GM19239 (cell line): ENCODE measurements at regions not wholly inside any gene's neighbourhood (a gene's known extent, or its start where the extent isn't known, plus 50 kb on each side); places are given as distances from the start of the nearest gene placed in this dataset.
"Not testable (repeated sequence)": the region's sequence is repeated elsewhere in the genome, so short reads cannot be mapped to it uniquely, and the experiment has no call there.

ENCODE experiments used
- DNase-seq: peaks from one replicate; pipeline ENCODE4 v3.0.0; 2011; ENCODE audit warnings: low spot score; ENCODE audit not compliant: insufficient read length
- FAIRE-seq: peaks from 2 replicates; lab custom pipeline; 2011; peaks lifted over from hg19 to GRCh38; lab: Jason Lieb, UNC

DNA sequence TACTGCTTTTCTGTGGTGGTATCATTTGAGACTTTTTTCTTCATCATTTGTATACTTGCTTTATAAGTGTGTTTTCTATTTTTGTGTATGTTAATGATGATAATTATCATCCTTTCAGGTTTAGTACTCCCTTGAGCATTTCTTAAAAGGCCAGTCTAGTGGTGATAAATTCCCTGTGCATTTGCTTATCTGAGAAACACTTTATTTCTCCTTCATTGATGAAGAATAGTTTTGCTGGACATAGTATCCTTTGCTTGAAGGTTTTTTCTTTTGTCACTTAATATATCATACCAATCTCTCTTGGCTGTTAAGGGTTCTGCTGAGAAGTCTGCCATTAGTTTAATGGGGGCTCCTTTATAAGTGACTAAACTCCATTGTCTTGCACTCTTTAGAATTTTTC lies 123.2 kb upstream of the IRAK1BP1 start:
- DNase-seq: no peak
- no peak for FAIRE-seq

DNA sequence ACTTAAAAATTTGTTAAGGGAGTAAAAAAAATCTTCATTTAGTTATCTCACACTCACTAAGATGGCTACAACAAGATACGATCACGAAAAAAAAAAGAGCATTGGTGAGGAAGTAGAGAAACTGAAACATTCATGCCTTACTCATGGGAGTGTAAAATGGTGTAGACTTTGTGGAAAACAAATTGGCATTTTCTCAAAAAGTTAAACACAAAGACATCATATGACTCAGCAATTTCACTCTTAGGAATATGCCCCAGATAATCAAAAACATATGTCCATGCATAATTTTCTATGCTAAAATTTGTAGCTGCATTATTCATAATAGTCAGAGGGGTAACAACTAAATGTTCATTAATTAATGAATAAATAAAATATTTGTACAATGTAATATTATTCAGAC lies 120.9 kb upstream of the IRAK1BP1 start:
- DNase-seq (no peak), FAIRE-seq (no peak)

DNA sequence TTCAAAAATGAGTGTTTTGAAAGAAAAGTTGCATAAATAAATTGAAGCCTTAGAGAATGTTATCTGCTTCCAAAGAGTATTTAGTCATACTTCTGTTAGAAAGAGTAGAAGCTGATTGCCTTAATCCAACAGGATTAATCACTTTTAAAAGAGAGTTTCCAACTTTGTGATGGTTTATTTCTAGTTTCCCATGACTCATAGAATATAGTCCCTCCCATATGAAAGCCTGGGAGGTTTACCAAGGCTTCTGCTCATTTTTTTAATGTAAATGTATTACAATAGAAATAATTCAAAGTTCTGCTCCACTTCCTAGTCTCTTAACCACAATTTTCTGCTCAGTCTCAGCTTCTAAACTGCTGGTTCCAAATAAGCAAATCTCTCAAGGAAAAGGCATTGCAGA lies 118.0 kb upstream of the IRAK1BP1 start:
- no peak for FAIRE-seq
- no peak for DNase-seq

DNA sequence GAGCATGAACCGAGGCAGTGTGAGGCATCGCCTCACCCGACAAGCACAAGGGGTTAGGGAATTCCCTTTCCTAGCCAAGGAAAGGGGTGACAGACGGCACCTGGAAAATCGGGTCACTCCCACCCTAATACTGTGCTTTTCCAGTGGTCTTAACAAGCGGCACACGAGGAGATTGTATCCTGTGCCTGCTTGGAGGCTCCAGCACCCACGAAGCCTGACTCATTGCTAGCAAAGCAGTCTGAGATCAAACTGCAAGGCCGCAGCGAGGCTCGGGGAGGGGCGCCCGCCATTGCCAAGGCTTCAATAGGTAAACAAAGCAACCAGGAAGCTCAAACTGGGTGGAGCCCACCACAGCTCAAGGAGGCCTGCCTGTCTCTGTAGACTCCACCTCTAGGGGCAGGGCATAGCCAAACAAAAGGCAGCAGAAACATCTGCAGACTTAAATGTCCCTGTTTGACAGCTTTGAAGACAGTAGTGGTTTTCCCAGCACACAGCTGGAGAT lies 109.0 kb upstream of the IRAK1BP1 start:
- DNase-seq, FAIRE-seq: not testable (repeated sequence)

DNA sequence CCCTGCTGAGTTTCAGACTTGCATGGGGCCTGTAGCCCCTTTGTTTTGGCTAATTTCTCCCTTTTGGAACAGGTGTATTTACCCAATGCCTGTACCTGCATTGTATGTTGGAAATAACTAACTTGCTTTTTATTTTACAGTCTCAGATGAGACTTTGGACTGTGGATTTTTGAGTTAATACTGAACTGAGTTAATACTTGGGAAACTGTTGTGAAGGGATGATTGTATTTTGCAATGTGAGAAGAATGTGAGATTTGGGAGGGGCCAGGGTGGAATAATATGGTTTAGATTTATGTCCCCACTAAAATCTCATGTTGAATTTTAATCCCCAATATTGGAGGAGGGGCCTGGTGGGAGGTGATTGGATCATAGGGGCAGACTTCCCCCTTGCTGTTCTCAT lies 99.1 kb upstream of the IRAK1BP1 start:
- FAIRE-seq (no peak), DNase-seq (no peak)

DNA sequence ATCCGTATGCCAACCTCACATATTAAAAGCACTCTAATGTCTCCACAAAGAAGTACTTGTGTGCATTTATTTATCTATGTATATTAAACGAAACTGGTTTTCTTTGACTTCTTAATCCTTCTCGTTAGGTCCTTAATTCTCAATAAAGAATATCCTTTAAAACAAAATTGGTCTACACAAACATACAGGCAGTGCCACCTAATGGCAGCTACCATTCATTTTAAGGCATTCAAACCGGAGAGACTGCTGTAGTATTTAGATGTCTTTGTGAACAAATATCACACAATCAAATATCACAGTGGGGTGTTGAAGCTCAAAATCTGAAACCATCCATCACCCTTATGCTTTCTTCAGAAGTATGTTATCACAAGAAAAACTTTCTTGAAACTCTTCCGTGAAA lies 96.6 kb upstream of the IRAK1BP1 start:
- FAIRE-seq (no peak), DNase-seq (no peak)

DNA sequence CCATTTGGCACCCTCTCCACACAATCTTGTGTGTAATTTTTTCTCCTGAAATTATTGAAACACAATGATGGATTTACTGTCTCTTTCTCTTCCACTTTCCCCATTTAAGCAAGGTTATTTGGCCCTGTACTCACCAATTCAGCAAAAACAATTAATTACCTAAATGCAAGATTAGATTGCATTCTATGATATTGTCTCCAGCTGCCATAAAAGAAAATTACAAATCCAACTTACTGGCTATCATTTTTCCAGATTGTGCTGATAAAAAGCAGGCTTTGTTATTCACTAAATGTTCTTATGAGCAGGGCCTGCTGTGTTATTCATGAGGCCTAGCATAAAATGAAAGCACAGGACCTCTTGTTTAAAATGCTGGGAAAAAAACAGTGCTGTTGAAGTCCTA lies 95.8 kb upstream of the IRAK1BP1 start:
- FAIRE-seq (no peak), DNase-seq (no peak)

DNA sequence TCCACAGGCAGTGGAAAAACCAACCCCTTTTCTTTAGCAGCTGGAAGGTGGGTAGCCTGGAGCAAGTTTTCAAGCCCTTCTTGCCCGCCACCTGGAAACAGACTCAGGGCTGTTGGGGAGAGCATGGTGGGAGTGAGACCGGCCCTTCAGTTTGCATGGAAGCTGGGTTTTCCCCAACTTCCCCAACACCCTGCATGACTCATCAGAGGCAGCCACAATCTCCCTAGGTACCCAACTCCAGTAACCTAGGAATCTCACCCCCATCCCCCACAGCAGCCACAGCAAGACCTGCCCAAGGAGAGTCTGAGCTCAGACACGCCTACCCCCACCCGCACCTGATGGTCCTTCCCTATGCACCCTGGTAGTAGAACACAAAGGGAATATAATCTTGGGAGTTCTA lies 86.3 kb upstream of the IRAK1BP1 start:
- DNase-seq (no peak), FAIRE-seq (no peak)

DNA sequence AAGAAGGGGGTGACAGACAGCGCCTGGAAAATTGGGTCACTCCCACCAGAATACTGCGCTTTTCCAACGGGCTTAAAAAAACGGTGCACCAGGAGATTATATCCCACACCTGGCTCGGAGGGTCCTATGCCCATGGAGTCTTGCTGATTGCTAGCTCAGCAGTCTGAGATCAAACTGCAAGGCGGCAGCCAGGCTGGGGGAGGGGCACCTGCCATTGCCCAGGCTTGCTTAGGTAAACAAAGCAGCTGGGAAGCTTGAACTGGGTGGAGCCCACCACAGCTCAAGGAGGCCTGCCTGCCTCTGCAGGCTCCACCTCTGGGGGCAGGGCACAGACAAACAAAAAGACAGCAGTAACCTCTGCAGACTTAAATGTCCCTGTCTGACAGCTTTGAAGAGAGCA lies 84.0 kb upstream of the IRAK1BP1 start:
- not testable (repeated sequence) for FAIRE-seq, DNase-seq

DNA sequence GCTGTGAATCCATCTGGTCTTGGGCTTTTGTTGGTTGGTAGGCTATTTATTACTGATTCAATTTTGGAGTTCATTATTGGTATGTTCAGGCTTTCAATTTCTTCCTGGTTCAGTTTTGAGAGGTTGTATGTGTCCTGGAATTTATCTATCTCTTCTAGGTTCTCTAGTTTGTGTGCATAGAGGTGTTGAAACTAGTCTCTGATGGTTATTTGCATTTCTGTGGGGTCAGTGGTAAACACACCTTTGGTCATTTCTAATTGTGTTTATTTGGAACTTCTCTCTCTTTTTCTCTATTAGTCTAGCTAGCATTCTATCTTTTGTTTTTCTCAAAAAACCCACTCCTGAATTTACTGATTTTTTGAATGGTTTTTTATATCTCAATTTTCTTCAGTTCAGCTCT lies 70.1 kb upstream of the IRAK1BP1 start:
- FAIRE-seq (no peak), DNase-seq (no peak)

DNA sequence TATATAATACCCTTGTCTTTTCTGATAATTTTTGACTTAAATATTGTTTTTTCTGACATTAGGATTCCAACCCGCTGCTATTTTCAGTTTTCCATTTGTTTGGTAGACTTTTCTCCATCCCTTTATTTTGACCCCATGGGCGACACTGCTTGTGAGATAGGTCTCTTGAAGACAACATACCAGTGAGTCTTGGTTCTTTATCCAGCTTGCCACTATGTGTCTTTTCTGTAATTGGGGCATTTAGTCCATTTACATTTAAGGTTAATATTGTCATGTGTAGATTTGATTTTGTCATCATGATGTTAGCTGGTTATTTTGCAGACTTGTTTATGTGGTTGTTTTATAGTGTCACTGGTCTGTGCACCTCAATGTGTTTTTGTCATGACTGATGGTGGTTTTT lies 67.7 kb upstream of the IRAK1BP1 start:
- DNase-seq (no peak), FAIRE-seq (no peak)

DNA sequence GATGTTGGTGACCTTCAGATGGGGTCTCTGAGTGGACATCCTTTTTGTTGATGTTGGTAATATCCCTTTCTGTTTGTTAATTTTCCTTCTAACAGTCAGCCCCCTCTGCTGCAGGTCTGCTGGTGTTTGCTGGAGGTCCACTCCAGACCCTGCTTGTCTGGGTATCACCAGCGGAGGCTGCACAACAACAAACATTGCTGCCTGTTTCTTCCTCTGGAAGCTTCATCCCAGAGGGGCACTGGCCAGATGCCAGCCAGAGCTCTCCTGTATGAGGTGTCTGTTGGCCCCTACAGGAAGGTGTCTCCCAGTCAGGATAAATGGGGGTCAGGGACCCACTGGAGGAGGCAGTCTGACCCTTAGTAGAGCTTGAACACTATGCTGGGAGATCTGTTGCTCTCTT lies 60.6 kb upstream of the IRAK1BP1 start:
- not testable (repeated sequence) for DNase-seq, FAIRE-seq

DNA sequence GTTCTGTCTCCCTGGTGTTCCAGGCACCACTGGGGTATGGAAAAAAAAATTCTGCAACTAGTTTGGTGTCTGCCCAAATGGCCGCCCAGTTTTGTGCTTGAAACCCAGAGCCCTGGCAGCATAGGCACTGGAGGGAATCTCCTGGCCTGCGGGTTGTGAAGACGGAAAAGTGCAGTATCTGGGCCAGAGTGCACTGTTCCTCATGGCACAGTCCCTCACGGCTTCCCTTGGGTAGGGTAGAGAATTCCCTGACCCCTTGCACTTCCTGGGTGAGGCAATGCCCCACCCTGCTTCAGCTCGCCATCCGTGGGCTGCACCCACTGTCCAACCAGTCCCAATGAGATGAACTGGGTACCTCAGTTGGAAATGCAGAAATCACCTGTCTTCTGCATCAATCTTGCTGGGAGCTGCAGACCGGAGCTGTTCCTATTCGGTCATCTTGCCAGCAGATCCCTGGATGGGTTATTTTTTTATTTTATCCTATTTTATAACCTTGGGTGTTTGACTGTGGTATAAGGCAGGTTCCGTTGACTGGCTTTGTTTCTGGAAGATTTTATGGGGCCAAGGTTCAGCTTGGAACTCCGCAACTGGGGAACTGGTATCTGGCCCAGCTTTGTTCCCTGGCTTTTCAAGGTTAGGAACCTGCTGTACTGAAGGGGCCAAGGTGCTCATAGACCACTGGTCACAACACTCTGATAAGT lies 59.5 kb upstream of the IRAK1BP1 start:
- not testable (repeated sequence) for DNase-seq, FAIRE-seq

DNA sequence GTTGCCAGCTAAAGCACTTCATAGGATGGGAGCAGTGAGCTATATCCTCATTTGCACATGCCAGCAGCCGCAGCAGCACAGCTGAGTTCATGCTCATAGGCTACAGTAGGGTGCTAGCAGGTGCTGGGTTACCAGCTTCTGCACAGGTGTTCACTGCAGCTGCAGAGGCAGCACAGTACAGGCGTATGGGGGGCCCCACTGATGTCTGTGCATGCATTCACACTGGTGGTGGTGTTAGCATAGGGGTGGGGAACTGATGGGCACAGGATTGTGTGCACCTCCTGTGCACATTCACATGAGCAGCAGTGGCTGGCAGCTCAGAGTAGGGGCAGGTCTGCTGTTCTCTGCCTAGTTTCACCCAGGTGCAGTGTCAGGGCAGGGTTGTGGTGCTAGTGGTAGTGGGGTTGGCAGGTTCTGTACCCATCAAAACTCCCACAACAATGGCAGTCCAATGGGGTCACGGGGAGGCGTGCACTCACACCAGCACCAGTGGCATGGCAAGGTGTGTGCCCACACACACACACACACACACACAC lies 58.9 kb upstream of the IRAK1BP1 start:
- no peak for FAIRE-seq
- no peak for DNase-seq

DNA sequence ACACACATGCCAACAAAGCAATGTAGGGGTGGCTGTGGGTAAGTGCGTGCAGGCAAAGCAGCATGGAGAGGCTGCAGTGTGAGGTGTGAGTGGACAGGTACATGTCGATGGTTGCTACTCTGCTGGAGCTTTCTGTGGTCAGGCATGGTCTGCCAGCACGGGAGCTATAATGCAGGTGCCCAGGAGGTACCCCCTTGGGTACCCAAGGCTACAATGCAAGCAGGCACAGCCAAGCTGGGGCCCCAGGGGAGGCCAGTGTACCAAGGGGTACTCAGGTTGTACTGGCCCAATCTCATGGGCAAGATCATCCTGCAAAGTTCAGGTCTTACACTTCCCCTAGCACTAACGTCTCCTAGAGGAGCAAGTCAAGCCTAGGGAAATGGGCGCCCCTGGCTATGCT lies 58.4 kb upstream of the IRAK1BP1 start:
- FAIRE-seq: no peak
- DNase-seq: no peak

DNA sequence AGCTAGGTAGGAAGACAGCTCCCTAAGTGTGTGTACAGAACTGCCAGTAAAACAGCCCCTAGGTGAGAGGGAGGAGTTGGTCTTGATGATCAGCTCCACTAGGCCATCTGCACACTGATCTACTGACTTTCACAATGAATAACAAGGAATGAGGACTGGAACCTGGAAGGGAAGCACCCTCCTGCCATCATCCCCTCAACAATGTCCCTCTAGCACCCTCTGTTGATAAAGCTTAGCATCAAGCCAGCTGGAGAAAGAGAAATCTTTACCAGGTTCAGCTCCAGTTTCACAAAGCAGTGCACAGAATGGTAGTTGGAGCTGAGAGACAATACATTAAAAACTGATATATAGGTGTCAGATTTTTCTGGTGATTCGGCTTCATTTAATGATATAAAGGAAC lies 57.2 kb upstream of the IRAK1BP1 start:
- DNase-seq: no peak

DNA sequence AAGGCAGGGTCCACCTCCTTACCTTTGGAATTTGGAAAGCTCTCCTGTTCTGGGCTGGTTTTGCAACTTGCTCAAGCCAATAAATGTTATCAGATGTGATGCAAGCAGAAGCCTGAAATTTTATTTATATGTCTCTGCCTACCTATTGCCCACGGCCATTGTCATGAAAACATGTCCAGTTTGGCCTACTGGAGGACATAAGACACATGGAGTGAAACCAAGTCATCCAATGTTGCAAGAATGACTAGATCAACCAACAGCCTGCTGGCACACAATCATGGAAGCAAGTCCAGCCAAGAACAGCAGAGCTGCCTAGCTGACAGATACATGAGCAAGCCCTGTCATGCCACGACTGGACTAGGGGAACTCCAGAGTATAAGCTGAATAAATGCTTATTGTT lies 56.7 kb upstream of the IRAK1BP1 start:
- no peak for FAIRE-seq
- DNase-seq: no peak

More for the DNA sequence above, 57.2 kb upstream of the IRAK1BP1 start:
- peak; percentile 37 for FAIRE-seq
